ENCODE measurements at regions not wholly inside any gene's neighbourhood (a gene's known extent, or its start where the extent isn't known, plus 50 kb on each side); places are given as distances from the start of the nearest gene placed in this dataset.
A peak's percentile ranks its signal among the peaks of the same experiment; 100 is the strongest.

GRCh38 chr1:229058729-229059128 is 212.2 kb upstream of the RAB4A start:
- Mint-ChIP-seq H3K9me3 (no peaks in the 10 kb centered on the region), H3K27ac (no peak overlapping the region), H3K27me3 (peaks cover 7 to 12% of the 10 kb centered on the region in 2 donors), H3K4me3 (no peak overlapping the region), H3K4me1 (ENCODE audit: low read depth in 2 of 2) (peaks cover 12 to 16% of the 10 kb centered on the region in 2 donors), H3K36me3 (no peaks in the 10 kb centered on the region)
- DNase-seq (ENCODE audit: low spot score): no peak
- ATAC-seq: no peak

GRCh38 chr1:229059671-229060539 is 211.0 kb upstream of the RAB4A start:
- Mint-ChIP-seq H3K4me1 (ENCODE audit: low read depth in 2 of 2) (peaks cover 12 to 16% of the 10 kb centered on the region in 2 donors), H3K27me3 (peaks cover 7 to 15% of the 10 kb centered on the region in 2 donors), H3K27ac (peak overlapping the region in 1 of 2 donors; percentile 8), H3K4me3 (no peak overlapping the region), H3K9me3 (no peaks in the 10 kb centered on the region), H3K36me3 (no peaks in the 10 kb centered on the region)
- DNase-seq (ENCODE audit: low spot score) (no peak), ATAC-seq (no peak)

DNA sequence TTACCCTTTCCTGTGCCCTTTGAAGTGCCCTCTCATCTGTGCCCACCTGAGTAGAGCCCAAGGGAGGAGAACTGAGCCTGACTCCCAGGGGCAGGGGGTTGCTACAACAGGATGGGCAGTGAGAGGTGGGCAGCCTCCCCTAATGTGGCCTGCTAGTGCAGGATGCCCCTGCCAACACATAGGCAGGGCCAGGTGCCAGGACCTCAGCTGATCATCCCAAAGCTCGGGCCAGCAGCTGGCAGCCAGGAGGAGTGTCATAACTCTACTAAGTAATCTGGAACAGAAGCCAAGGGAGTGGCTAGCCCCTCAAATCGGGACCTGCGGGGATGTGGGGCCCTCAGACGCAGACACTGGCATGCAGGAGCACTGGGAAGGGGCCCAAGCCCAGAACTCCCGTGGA is 208.8 kb upstream of the RAB4A start:
- DNase-seq (ENCODE audit: low spot score): no peak
- Mint-ChIP-seq H3K36me3 (no peaks in the 10 kb centered on the region), H3K9me3 (no peaks in the 10 kb centered on the region), H3K27me3 (peaks cover 7 to 13% of the 10 kb centered on the region in 2 donors), H3K4me3 (no peak overlapping the region), H3K27ac (peak overlapping the region in 1 of 2 donors; percentile 42), H3K4me1 (ENCODE audit: low read depth in 2 of 2) (peaks cover 15 to 16% of the 10 kb centered on the region in 2 donors)
- ATAC-seq: peak in 1 of 2 donors; percentile 12

GRCh38 chr1:229063154-229063773 is 207.6 kb upstream of the RAB4A start:
- H3K36me3 Mint-ChIP-seq: no peaks in the 10 kb centered on the region
- H3K27me3 Mint-ChIP-seq: peaks cover 7 to 9% of the 10 kb centered on the region in 2 donors
- peak overlapping the region in 1 of 2 donors; percentile 47 for H3K27ac Mint-ChIP-seq
- DNase-seq (ENCODE audit: low spot score) (no peak), ATAC-seq (no peak)
- H3K4me1 Mint-ChIP-seq (ENCODE audit: low read depth in 2 of 2): peaks cover 16 to 20% of the 10 kb centered on the region in 2 donors
- H3K4me3 Mint-ChIP-seq: no peak overlapping the region
- no peaks in the 10 kb centered on the region for H3K9me3 Mint-ChIP-seq

- Mint-ChIP-seq H3K4me3 (no peak overlapping the region), H3K9me3 (no peaks in the 10 kb centered on the region), H3K27ac (no peak overlapping the region), H3K4me1 (ENCODE audit: low read depth in 2 of 2) (peaks cover 25 to 33% of the 10 kb centered on the region in 2 donors), H3K27me3 (peaks cover 7% of the 10 kb centered on the region in 2 donors), H3K36me3 (no peaks in the 10 kb centered on the region)
- no peak for DNase-seq (ENCODE audit: low spot score)
- no peak for ATAC-seq
These were observed 206.4 kb upstream of the RAB4A start for GRCh38 chr1:229064320-229065168.

DNA sequence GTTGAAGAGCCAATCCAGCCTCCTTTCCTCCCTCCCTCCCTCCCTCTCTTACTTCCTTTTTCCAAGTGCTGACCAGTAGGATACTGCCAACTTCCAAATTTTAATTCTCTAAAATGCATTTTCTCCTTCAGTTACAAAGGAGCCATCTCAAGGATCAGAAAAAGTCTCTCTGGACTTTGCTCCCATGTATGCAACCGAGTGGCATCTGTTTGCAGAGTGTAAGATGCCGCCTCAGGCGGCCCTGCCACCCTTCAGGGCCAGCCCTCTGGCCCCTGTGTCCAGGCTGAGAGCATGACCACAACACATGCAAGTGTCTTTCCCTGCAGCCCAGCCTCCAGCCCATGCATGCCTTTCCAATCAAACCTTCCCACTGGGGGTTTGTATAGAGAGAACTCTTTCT is 205.3 kb upstream of the RAB4A start:
- peak overlapping the region in 1 of 2 donors; percentile 79 for H3K27ac Mint-ChIP-seq
- no peaks in the 10 kb centered on the region for H3K9me3 Mint-ChIP-seq
- DNase-seq (ENCODE audit: low spot score) (no peak), ATAC-seq (no peak)
- H3K27me3 Mint-ChIP-seq: peaks cover 0 to 3% of the 10 kb centered on the region in 2 donors
- peaks cover 21 to 27% of the 10 kb centered on the region in 2 donors for H3K4me1 Mint-ChIP-seq (ENCODE audit: low read depth in 2 of 2)
- no peaks in the 10 kb centered on the region for H3K36me3 Mint-ChIP-seq
- no peak overlapping the region for H3K4me3 Mint-ChIP-seq

DNA sequence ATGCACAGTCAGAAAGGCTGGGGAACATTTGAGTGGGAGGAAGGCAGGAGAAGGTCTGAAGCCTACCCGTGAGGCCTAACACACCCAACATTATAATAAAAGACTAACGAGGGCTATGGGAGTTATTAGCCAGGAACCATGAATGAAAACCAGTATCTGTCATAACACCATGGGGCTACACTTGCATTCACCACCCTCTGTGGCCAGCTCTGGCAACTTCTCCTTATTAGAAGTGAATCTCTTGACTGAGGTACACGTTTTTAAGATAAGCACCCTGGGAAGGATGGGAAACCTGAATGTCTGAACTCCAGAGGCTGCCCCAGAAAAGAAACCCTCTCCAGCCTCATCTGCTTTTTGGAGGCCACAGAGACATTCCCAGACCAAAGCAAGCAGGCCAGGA is 204.3 kb upstream of the RAB4A start:
- Mint-ChIP-seq H3K27me3 (peaks cover 0 to 3% of the 10 kb centered on the region in 2 donors), H3K27ac (no peak overlapping the region), H3K36me3 (no peaks in the 10 kb centered on the region), H3K9me3 (no peaks in the 10 kb centered on the region), H3K4me1 (ENCODE audit: low read depth in 2 of 2) (peaks cover 26 to 27% of the 10 kb centered on the region in 2 donors), H3K4me3 (no peak overlapping the region)
- DNase-seq (ENCODE audit: low spot score) (no peak), ATAC-seq (no peak)

DNA sequence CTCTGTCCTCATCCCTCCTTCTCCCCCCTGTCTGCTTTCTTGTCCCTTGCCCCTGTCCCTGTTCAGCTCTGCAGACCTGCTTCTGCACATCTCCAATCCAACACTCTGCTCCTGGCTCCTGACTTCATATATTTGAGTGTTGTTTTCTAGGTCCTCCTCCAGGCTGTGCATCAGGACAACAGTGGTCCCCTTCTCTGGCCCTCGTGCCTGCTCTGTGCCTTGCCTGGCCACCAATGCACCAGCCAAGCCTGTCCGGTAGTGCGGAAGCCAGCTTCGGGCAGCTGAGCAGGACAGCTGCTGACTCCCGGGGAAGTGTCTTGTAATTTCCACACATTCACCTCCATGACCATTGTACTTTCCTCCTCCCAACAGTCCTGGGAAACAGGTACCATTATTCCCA is 203.4 kb upstream of the RAB4A start:
- peaks cover 0 to 3% of the 10 kb centered on the region in 2 donors for H3K27me3 Mint-ChIP-seq

GRCh38 chr1:229068270-229068987 is 202.5 kb upstream of the RAB4A start:
- peak; percentile 76 for DNase-seq (ENCODE audit: low spot score)
- H3K36me3 Mint-ChIP-seq: no peaks in the 10 kb centered on the region

More for the DNA sequence above, 203.4 kb upstream of the RAB4A start:
- ATAC-seq (no peak), DNase-seq (ENCODE audit: low spot score) (no peak)
- H3K27ac Mint-ChIP-seq: peak overlapping the region; percentile 10 to 70
- no peaks in the 10 kb centered on the region for H3K36me3 Mint-ChIP-seq
- no peaks in the 10 kb centered on the region for H3K9me3 Mint-ChIP-seq
- H3K4me3 Mint-ChIP-seq: peak overlapping the region; percentile 67
- H3K4me1 Mint-ChIP-seq (ENCODE audit: low read depth in 2 of 2): peaks cover 27 to 29% of the 10 kb centered on the region in 2 donors

DNA sequence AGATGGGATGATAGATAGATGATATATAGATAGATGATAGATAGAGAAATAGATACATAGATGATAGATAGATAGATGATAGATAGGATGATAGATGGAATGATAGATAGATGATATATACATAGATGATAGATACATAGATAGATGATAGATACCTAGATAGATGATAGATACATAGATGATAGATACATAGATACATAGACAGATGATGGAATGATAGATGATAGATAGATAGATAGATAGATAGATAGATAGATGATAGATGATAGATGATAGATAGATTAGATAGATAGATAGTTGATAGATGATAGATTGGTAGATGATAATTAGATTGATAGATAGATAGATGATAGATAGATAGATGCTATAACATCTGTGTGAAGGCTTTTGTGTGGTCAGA is 201.7 kb upstream of the RAB4A start:
- Mint-ChIP-seq H3K9me3 (no peaks in the 10 kb centered on the region), H3K4me1 (ENCODE audit: low read depth in 2 of 2) (peaks cover 27 to 29% of the 10 kb centered on the region in 2 donors), H3K36me3 (no peaks in the 10 kb centered on the region), H3K27ac (peak overlapping the region; percentile 26 to 70), H3K27me3 (peaks cover 0 to 3% of the 10 kb centered on the region in 2 donors), H3K4me3 (no peak overlapping the region)
- no peak for DNase-seq (ENCODE audit: low spot score)
- ATAC-seq: no peak

More at GRCh38 chr1:229068270-229068987, 202.5 kb upstream of the RAB4A start:
- Mint-ChIP-seq H3K4me3 (peak overlapping the region; percentile 67), H3K4me1 (ENCODE audit: low read depth in 2 of 2) (peaks cover 27 to 29% of the 10 kb centered on the region in 2 donors), H3K27me3 (peaks cover 0 to 3% of the 10 kb centered on the region in 2 donors), H3K27ac (peak overlapping the region; percentile 26 to 70), H3K9me3 (no peaks in the 10 kb centered on the region)
- peak; percentile 73 to 84 for ATAC-seq

GRCh38 chr1:229070168-229070567 is 200.7 kb upstream of the RAB4A start:
- no peaks in the 10 kb centered on the region for H3K9me3 Mint-ChIP-seq
- no peak overlapping the region for H3K27ac Mint-ChIP-seq
- ATAC-seq: no peak

GRCh38 chr1:229073251-229073650 is 197.7 kb upstream of the RAB4A start:
- no peak for DNase-seq (ENCODE audit: low spot score)
- ATAC-seq: no peak
- H3K9me3 Mint-ChIP-seq: no peaks in the 10 kb centered on the region
- H3K27ac Mint-ChIP-seq: no peak overlapping the region
- H3K36me3 Mint-ChIP-seq: no peaks in the 10 kb centered on the region
- no peaks in the 10 kb centered on the region for H3K27me3 Mint-ChIP-seq
- peaks cover 13 to 19% of the 10 kb centered on the region in 2 donors for H3K4me1 Mint-ChIP-seq (ENCODE audit: low read depth in 2 of 2)
- H3K4me3 Mint-ChIP-seq: no peak overlapping the region

More at GRCh38 chr1:229070168-229070567, 200.7 kb upstream of the RAB4A start:
- DNase-seq (ENCODE audit: low spot score): no peak
- Mint-ChIP-seq H3K27me3 (no peaks in the 10 kb centered on the region), H3K36me3 (no peaks in the 10 kb centered on the region), H3K4me1 (ENCODE audit: low read depth in 2 of 2) (peaks cover 27 to 29% of the 10 kb centered on the region in 2 donors), H3K4me3 (no peak overlapping the region)

DNA sequence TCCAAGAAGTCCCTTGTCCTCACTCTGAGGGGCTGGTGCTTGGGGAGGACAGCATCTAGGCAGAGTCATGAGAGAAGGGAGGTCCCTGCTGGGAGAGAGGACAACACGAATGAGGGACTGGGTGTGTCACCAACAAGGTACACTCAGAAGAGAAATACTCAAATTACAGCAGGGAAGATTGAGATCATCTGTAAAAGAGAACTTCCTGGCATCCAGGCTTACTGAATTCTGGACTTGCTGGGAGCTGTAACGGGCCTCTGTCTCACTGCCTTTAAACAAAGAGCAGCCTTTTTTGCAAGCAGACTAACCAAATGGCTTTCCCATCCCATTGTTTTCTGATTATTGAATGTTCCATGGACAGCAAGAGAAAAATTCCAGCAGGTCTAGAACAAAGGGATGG is 195.7 kb upstream of the RAB4A start:
- Mint-ChIP-seq H3K4me1 (ENCODE audit: low read depth in 2 of 2) (peaks cover 0 to 8% of the 10 kb centered on the region in 2 donors), H3K27ac (no peak overlapping the region)

More for the DNA sequence above, 195.7 kb upstream of the RAB4A start:
- ATAC-seq (no peak), DNase-seq (ENCODE audit: low spot score) (no peak)
- H3K4me3 Mint-ChIP-seq: no peak overlapping the region
- H3K27me3 Mint-ChIP-seq: no peaks in the 10 kb centered on the region
- no peaks in the 10 kb centered on the region for H3K36me3 Mint-ChIP-seq
- H3K9me3 Mint-ChIP-seq: no peaks in the 10 kb centered on the region

All from natural killer cell treated with Interleukin-12 subunit alpha and Interleukin-12 subunit beta and Interleukin-15 and Interleukin-18, amount 100 ng/mL, for 72 hours (primary cell).